GM18951 (cell line): ENCODE measurements at regions not wholly inside any gene's neighbourhood (a gene's known extent, or its start where the extent isn't known, plus 50 kb on each side); places are given as distances from the start of the nearest gene placed in this dataset.

Source experiments
- POLR2A ChIP-seq: IDR thresholded peaks from 4 replicates; pipeline ENCODE4 v1.6.1; 2011; ENCODE audit warnings: mild to moderate bottlenecking; ENCODE audit not compliant: insufficient read length, insufficient read depth; ENCODE audit errors: extremely low read depth
- in situ Hi-C: fragments of 300-500 bp; cut with MboI; formaldehyde crosslinking; loops from one replicate; pipeline ENCODE4 v1.12.0; 2022; ENCODE audit warnings: low sequenced_read_pairs, mixed read lengths, inconsistent platforms; ENCODE audit not compliant: unreplicated experiment

GRCh38 chr1:87243573-87243972, 85.1 kb upstream of the LMO4 start:
- in situ Hi-C loops = no loop called here
- TF ChIP-seq POLR2A = no peak

- no peak for TF ChIP-seq POLR2A
- in situ Hi-C loops = no loop called here
These were observed 82.2 kb upstream of the LMO4 start for GRCh38 chr1:87246436-87246835.

- in situ Hi-C loops = no loop called here
- no peak for TF ChIP-seq POLR2A
These were observed 78.9 kb upstream of the LMO4 start for GRCh38 chr1:87249803-87250202.

GRCh38 chr1:87250336-87250735, 78.3 kb upstream of the LMO4 start:
- in situ Hi-C loops = no loop called here
- TF ChIP-seq POLR2A = no peak

GRCh38 chr1:87252406-87252805, 76.3 kb upstream of the LMO4 start:
- in situ Hi-C loops = no loop called here

GRCh38 chr1:87262688-87263087, 66.0 kb upstream of the LMO4 start:
- in situ Hi-C loops = no loop called here

More at GRCh38 chr1:87252406-87252805, 76.3 kb upstream of the LMO4 start:
- no peak for TF ChIP-seq POLR2A

GRCh38 chr1:87263281-87263680, 65.4 kb upstream of the LMO4 start:
- in situ Hi-C loops = no loop called here
- TF ChIP-seq POLR2A = no peak

More at GRCh38 chr1:87262688-87263087, 66.0 kb upstream of the LMO4 start:
- no peak for TF ChIP-seq POLR2A

- in situ Hi-C loops = no loop called here
- no peak for TF ChIP-seq POLR2A
These were observed 64.9 kb upstream of the LMO4 start for GRCh38 chr1:87263785-87264184.

- in situ Hi-C loops = no loop called here
- TF ChIP-seq POLR2A = no peak
These were observed 63.7 kb upstream of the LMO4 start for GRCh38 chr1:87264976-87265375.

- in situ Hi-C loops = no loop called here
- TF ChIP-seq POLR2A = no peak
These were observed 62.9 kb upstream of the LMO4 start for GRCh38 chr1:87265786-87266185.

GRCh38 chr1:87268111-87268510, 60.6 kb upstream of the LMO4 start:
- TF ChIP-seq POLR2A = no peak
- in situ Hi-C loops = no loop called here

GRCh38 chr1:87269921-87270320, 58.8 kb upstream of the LMO4 start:
- TF ChIP-seq POLR2A = no peak
- in situ Hi-C loops = no loop called here

GRCh38 chr1:87273291-87273690, 55.4 kb upstream of the LMO4 start:
- in situ Hi-C loops = no loop called here
- no peak for TF ChIP-seq POLR2A

GRCh38 chr1:87274851-87275250, 53.8 kb upstream of the LMO4 start:
- in situ Hi-C loops = loop anchor here (25.0 kb wide), 2 partner anchors 138 to 1312 kb away; no protein-coding TSS in a partner anchor
- TF ChIP-seq POLR2A = no peak

GRCh38 chr1:87278825-87279535, 49.7 kb upstream of the LMO4 start:
- in situ Hi-C loops = loop anchor here (25.0 kb wide), 2 partner anchors 142 to 1308 kb away; no protein-coding TSS in a partner anchor

More at GRCh38 chr1:87278825-87279535, 49.7 kb upstream of the LMO4 start:
- TF ChIP-seq POLR2A = no peak
